ENCODE measurements at regions not wholly inside any gene's neighbourhood (a gene's known extent, or its start where the extent isn't known, plus 50 kb on each side); places are given as distances from the start of the nearest gene placed in this dataset.

- no peaks in the 10 kb centered on the region for H3K27me3 ChIP-seq (ENCODE audit: control insufficient read depth, extremely low read depth, insufficient read depth, low read length)
- dilution Hi-C loops (cut with MboI; ENCODE audit: extremely low pct_ligation_motif_present, low sequenced_read_pairs): no loop called here
- no peaks in the 10 kb centered on the region for H3K4me1 ChIP-seq (ENCODE audit: control insufficient read depth, extremely low read depth, insufficient read depth, low read length)
- H3K27ac ChIP-seq (ENCODE audit: control insufficient read depth, insufficient read depth, low read length): no peak overlapping the region
- H3K9me3 ChIP-seq (ENCODE audit: control insufficient read depth, low read depth, low read length): peaks cover 2% of the 10 kb centered on the region
- FAIRE-seq (no peak), DNase-seq (ENCODE audit: low read depth, low spot score) (no peak)
- no peak overlapping the region for H3K4me3 ChIP-seq (ENCODE audit: control insufficient read depth in 2 of 3, extremely low read depth in 1 of 3, insufficient read depth in 2 of 3, low read depth in 1 of 3, low read length in 3 of 3)
- H3K9me1 ChIP-seq (ENCODE audit: control insufficient read depth, extremely low read depth, insufficient read depth, low read length): no peaks in the 10 kb centered on the region
- H2AFZ ChIP-seq (ENCODE audit: control insufficient read depth, low read length): no peak overlapping the region
- no peaks in the 10 kb centered on the region for H3K79me2 ChIP-seq (ENCODE audit: control insufficient read depth, insufficient read depth, low read length)
- H3K4me2 ChIP-seq (ENCODE audit: control insufficient read depth, extremely low read depth, insufficient read depth, low read depth, low read length): no peak overlapping the region
- H3K9ac ChIP-seq (ENCODE audit: control insufficient read depth, extremely low read depth, insufficient read depth, low read length): no peak overlapping the region
- TF ChIP-seq CTCF (optimal IDR thresholded peaks at IDR 0.05 in 1 of 3, IDR thresholded peaks at IDR 0.05 in 1 of 3, conservative IDR thresholded peaks at IDR 0.05 in 1 of 3; ENCODE audit: extremely low read depth in 1 of 3, insufficient read depth in 2 of 3, low read length in 3 of 3): no peak
- no peak for TF ChIP-seq EZH2 (IDR thresholded peaks at IDR 0.05; ENCODE audit: low read length)
- H3K36me3 ChIP-seq (ENCODE audit: control insufficient read depth in 2 of 2, extremely low read depth in 1 of 2, insufficient read depth in 2 of 2, low read length in 2 of 2): no peaks in the 10 kb centered on the region
- no peaks in the 10 kb centered on the region for H4K20me1 ChIP-seq (ENCODE audit: control insufficient read depth, extremely low read depth, insufficient read depth, low read length)
Measured at GRCh38 chr7:149707448-149707886, 65.9 kb downstream of the ZNF467 start.

- FAIRE-seq (no peak), DNase-seq (ENCODE audit: low read depth, low spot score) (no peak)
- Histone ChIP-seq H3K4me2 (ENCODE audit: control insufficient read depth, extremely low read depth, insufficient read depth, low read depth, low read length) (no peak overlapping the region), H3K9me3 (ENCODE audit: control insufficient read depth, low read depth, low read length) (peaks cover 2% of the 10 kb centered on the region), H3K27ac (ENCODE audit: control insufficient read depth, insufficient read depth, low read length) (no peak overlapping the region), H3K9ac (ENCODE audit: control insufficient read depth, extremely low read depth, insufficient read depth, low read length) (no peak overlapping the region), H2AFZ (ENCODE audit: control insufficient read depth, low read length) (no peak overlapping the region), H3K36me3 (ENCODE audit: control insufficient read depth in 2 of 2, extremely low read depth in 1 of 2, insufficient read depth in 2 of 2, low read length in 2 of 2) (no peaks in the 10 kb centered on the region), H3K79me2 (ENCODE audit: control insufficient read depth, insufficient read depth, low read length) (no peaks in the 10 kb centered on the region), H3K4me1 (ENCODE audit: control insufficient read depth, extremely low read depth, insufficient read depth, low read length) (no peaks in the 10 kb centered on the region), H3K4me3 (ENCODE audit: control insufficient read depth in 2 of 3, extremely low read depth in 1 of 3, insufficient read depth in 2 of 3, low read depth in 1 of 3, low read length in 3 of 3) (no peak overlapping the region), H4K20me1 (ENCODE audit: control insufficient read depth, extremely low read depth, insufficient read depth, low read length) (no peaks in the 10 kb centered on the region), H3K27me3 (ENCODE audit: control insufficient read depth, extremely low read depth, insufficient read depth, low read length) (no peaks in the 10 kb centered on the region), H3K9me1 (ENCODE audit: control insufficient read depth, extremely low read depth, insufficient read depth, low read length) (no peaks in the 10 kb centered on the region)
- TF ChIP-seq EZH2 (IDR thresholded peaks at IDR 0.05; ENCODE audit: low read length) (no peak), CTCF (optimal IDR thresholded peaks at IDR 0.05 in 1 of 3, IDR thresholded peaks at IDR 0.05 in 1 of 3, conservative IDR thresholded peaks at IDR 0.05 in 1 of 3; ENCODE audit: extremely low read depth in 1 of 3, insufficient read depth in 2 of 3, low read length in 3 of 3) (no peak)
- dilution Hi-C loops (cut with MboI; ENCODE audit: extremely low pct_ligation_motif_present, low sequenced_read_pairs): no loop called here
Measured at GRCh38 chr7:149706398-149706797, 67.0 kb downstream of the ZNF467 start.
